Tibial artery (tissue), 4 donors: ENCODE measurements at regions not wholly inside any gene's neighbourhood (a gene's known extent, or its start where the extent isn't known, plus 50 kb on each side); places are given as distances from the start of the nearest gene placed in this dataset.

ENCODE experiments used
- DNase-seq, 2 donors: peaks; one replicate each; pipeline ENCODE4 v3.0.0-alpha.2; 2019
- H3K27ac ChIP-seq, 2 donors: fragments of 200-600 bp; sonication (generic) in 1 of 2; 1 replicate in 1 of 2; 2 replicates in 1 of 2; pipeline ENCODE4 v1.5.1; 2018 to 2019; ENCODE audit warnings: mild to moderate bottlenecking in 1 of 2
- H3K27me3 ChIP-seq, 2 donors: fragments of 200-600 bp; sonication (generic) in 1 of 2; one replicate each; pipeline versions ENCODE4 v1.5.1 to v1.6.0; 2016 to 2019
- H3K36me3 ChIP-seq, 3 donors: fragments of 200-600 bp; sonication (generic) in 2 of 3; one replicate each; pipeline ENCODE4 v1.5.1; 2016 to 2019; ENCODE audit warnings: mild to moderate bottlenecking in 2 of 3
- H3K4me1 ChIP-seq, 4 donors: fragments of 200-600 bp; sonication (generic) in 2 of 4; 1 replicate in 3 of 4; 2 replicates in 1 of 4; pipeline ENCODE4 v1.5.1; 2016 to 2019
- H3K4me3 ChIP-seq, 2 donors: fragments of 200-600 bp; sonication (generic) in 1 of 2; 1 replicate in 1 of 2; 2 replicates in 1 of 2; pipeline ENCODE4 v1.5.1; 2018 to 2019; ENCODE audit warnings: mild to moderate bottlenecking in 2 of 2
- H3K9me3 ChIP-seq, 3 donors: fragments of 200-600 bp; sonication (generic) in 1 of 3; one replicate each; pipeline ENCODE4 v1.5.1; 2016 to 2019
- CTCF ChIP-seq, 2 experiments: fragments of 200-600 bp in 1 of 2; fragments of 450-650 bp in 1 of 2; IDR thresholded peaks; one replicate each; pipeline ENCODE4 v1.5.1; 2017 to 2019; ENCODE audit warnings: antibody characterized with exemption in 2 of 2, mild to moderate bottlenecking in 1 of 2, moderate library complexity in 1 of 2
- intact Hi-C: fragments of 100-400 bp; cut with DNase I; formaldehyde crosslinking; loops from one replicate; pipeline ENCODE4 v1.15.0; 2023; ENCODE audit warnings: low total_unique reads

GRCh38 chr2:221203856-221204255 lies 368.2 kb downstream of the EPHA4 start:
- no peak overlapping the region for H3K27ac ChIP-seq
- no peak for TF ChIP-seq CTCF (IDR thresholded peaks at IDR 0.05)
- no peaks in the 10 kb centered on the region for H3K4me1 ChIP-seq
- H3K36me3 ChIP-seq = no peaks in the 10 kb centered on the region
- H3K4me3 ChIP-seq = no peak overlapping the region
- intact Hi-C loops = no loop called here
- H3K27me3 ChIP-seq = no peaks in the 10 kb centered on the region
- H3K9me3 ChIP-seq = no peaks in the 10 kb centered on the region
- no peak for DNase-seq

GRCh38 chr2:221204699-221205098 lies 367.4 kb downstream of the EPHA4 start:
- H3K9me3 ChIP-seq = no peaks in the 10 kb centered on the region
- H3K27me3 ChIP-seq = no peaks in the 10 kb centered on the region
- H3K4me3 ChIP-seq = no peak overlapping the region
- no peaks in the 10 kb centered on the region for H3K36me3 ChIP-seq
- H3K27ac ChIP-seq = no peak overlapping the region
- DNase-seq = no peak
- TF ChIP-seq CTCF (IDR thresholded peaks at IDR 0.05) = no peak
- no peaks in the 10 kb centered on the region for H3K4me1 ChIP-seq
- intact Hi-C loops = no loop called here

- intact Hi-C loops = no loop called here
These were observed 366.9 kb downstream of the EPHA4 start for GRCh38 chr2:221205103-221205673.

GRCh38 chr2:221210686-221211085 lies 361.4 kb downstream of the EPHA4 start:
- no peak overlapping the region for H3K4me3 ChIP-seq
- TF ChIP-seq CTCF (IDR thresholded peaks at IDR 0.05) = no peak
- intact Hi-C loops = no loop called here

More at GRCh38 chr2:221205103-221205673, 366.9 kb downstream of the EPHA4 start:
- no peak for DNase-seq
- Histone ChIP-seq H3K36me3 (no peaks in the 10 kb centered on the region), H3K9me3 (no peaks in the 10 kb centered on the region), H3K27ac (no peak overlapping the region), H3K4me1 (no peaks in the 10 kb centered on the region), H3K27me3 (no peaks in the 10 kb centered on the region), H3K4me3 (no peak overlapping the region)
- no peak for TF ChIP-seq CTCF (IDR thresholded peaks at IDR 0.05)

GRCh38 chr2:221211653-221212052 lies 360.5 kb downstream of the EPHA4 start:
- no peak for DNase-seq
- Histone ChIP-seq H3K9me3 (no peaks in the 10 kb centered on the region), H3K4me3 (no peak overlapping the region), H3K4me1 (no peaks in the 10 kb centered on the region), H3K27ac (no peak overlapping the region), H3K36me3 (no peaks in the 10 kb centered on the region), H3K27me3 (no peaks in the 10 kb centered on the region)
- TF ChIP-seq CTCF (IDR thresholded peaks at IDR 0.05) = no peak
- intact Hi-C loops = no loop called here

More at GRCh38 chr2:221210686-221211085, 361.4 kb downstream of the EPHA4 start:
- Histone ChIP-seq H3K4me1 (no peaks in the 10 kb centered on the region), H3K36me3 (no peaks in the 10 kb centered on the region), H3K9me3 (no peaks in the 10 kb centered on the region), H3K27me3 (no peaks in the 10 kb centered on the region), H3K27ac (no peak overlapping the region)
- DNase-seq = no peak

- Histone ChIP-seq H3K36me3 (no peaks in the 10 kb centered on the region), H3K9me3 (no peaks in the 10 kb centered on the region), H3K4me1 (no peaks in the 10 kb centered on the region), H3K27ac (no peak overlapping the region), H3K4me3 (no peak overlapping the region), H3K27me3 (no peaks in the 10 kb centered on the region)
- intact Hi-C loops = no loop called here
- DNase-seq = no peak
- TF ChIP-seq CTCF (IDR thresholded peaks at IDR 0.05) = no peak
These were observed 360.0 kb downstream of the EPHA4 start for GRCh38 chr2:221212105-221212504.
